Stimulated activated naive B cell treated with anti-CD40 and anti-IgM and Interleukin-4, amounts not matched to agents 10 μg/mL and 1 μg/mL and 100 μg/mL, for 72 hours (primary cell): ENCODE measurements at regions not wholly inside any gene's neighbourhood (a gene's known extent, or its start where the extent isn't known, plus 50 kb on each side); places are given as distances from the start of the nearest gene placed in this dataset.

ENCODE experiments used
- ATAC-seq, 2 donors: fragments of 150-1000 bp; cut with Tn5 transposase; replicated peaks; 2 replicates each; pipeline ENCODE4 v1.10.0; 2021; ENCODE audit warnings: moderate library complexity in 1 of 2
- DNase-seq: peaks from one replicate; pipeline ENCODE4 v3.0.0; 2021
- H3K27ac Mint-ChIP-seq: one replicate; pipeline ENCODE4 v1.8.0; 2022; ENCODE audit warnings: mild to moderate bottlenecking, mixed read lengths
- H3K27me3 Mint-ChIP-seq, 2 donors: one replicate each; pipeline ENCODE4 v1.8.0; 2022; ENCODE audit warnings: mixed read lengths in 2 of 2
- H3K36me3 Mint-ChIP-seq, 2 donors: one replicate each; pipeline ENCODE4 v1.8.0; 2022; ENCODE audit warnings: mixed read lengths in 2 of 2, mild to moderate bottlenecking in 1 of 2
- H3K4me1 Mint-ChIP-seq, 2 donors: one replicate each; pipeline ENCODE4 v1.8.0; 2022; ENCODE audit warnings: mixed read lengths in 2 of 2, mild to moderate bottlenecking in 1 of 2
- H3K4me3 Mint-ChIP-seq, 2 donors: one replicate each; pipeline ENCODE4 v1.8.0; 2022; ENCODE audit warnings: mild to moderate bottlenecking in 2 of 2, mixed read lengths in 2 of 2, moderate library complexity in 1 of 2
- H3K9me3 Mint-ChIP-seq, 2 donors: one replicate each; pipeline ENCODE4 v1.8.0; 2022; ENCODE audit warnings: mixed read lengths in 2 of 2, mild to moderate bottlenecking in 1 of 2

GRCh38 chr7:91657483-91658071 lies 222.9 kb downstream of the MTERF1 start:
- DNase-seq, result no peak
- H3K4me3 Mint-ChIP-seq, result no peak overlapping the region
- H3K9me3 Mint-ChIP-seq, result no peaks in the 10 kb centered on the region
- no peaks in the 10 kb centered on the region for H3K4me1 Mint-ChIP-seq
- no peaks in the 10 kb centered on the region for H3K27me3 Mint-ChIP-seq
- H3K27ac Mint-ChIP-seq, result no peak overlapping the region
- no peaks in the 10 kb centered on the region for H3K36me3 Mint-ChIP-seq
- ATAC-seq, result no peak

- H3K27me3 Mint-ChIP-seq, result no peaks in the 10 kb centered on the region
- no peaks in the 10 kb centered on the region for H3K9me3 Mint-ChIP-seq
- DNase-seq (no peak), ATAC-seq (no peak)
- H3K4me3 Mint-ChIP-seq, result no peak overlapping the region
- no peaks in the 10 kb centered on the region for H3K36me3 Mint-ChIP-seq
- H3K27ac Mint-ChIP-seq, result no peak overlapping the region
- no peaks in the 10 kb centered on the region for H3K4me1 Mint-ChIP-seq
Measured at GRCh38 chr7:91659096-91659495, 221.4 kb downstream of the MTERF1 start.

- Mint-ChIP-seq H3K9me3 (no peaks in the 10 kb centered on the region), H3K27ac (no peak overlapping the region), H3K4me1 (no peaks in the 10 kb centered on the region), H3K4me3 (no peak overlapping the region), H3K27me3 (no peaks in the 10 kb centered on the region), H3K36me3 (no peaks in the 10 kb centered on the region)
- ATAC-seq (peak; percentile 39 to 44), DNase-seq (no peak)
Measured at GRCh38 chr7:91660734-91661356, 219.7 kb downstream of the MTERF1 start.

DNA sequence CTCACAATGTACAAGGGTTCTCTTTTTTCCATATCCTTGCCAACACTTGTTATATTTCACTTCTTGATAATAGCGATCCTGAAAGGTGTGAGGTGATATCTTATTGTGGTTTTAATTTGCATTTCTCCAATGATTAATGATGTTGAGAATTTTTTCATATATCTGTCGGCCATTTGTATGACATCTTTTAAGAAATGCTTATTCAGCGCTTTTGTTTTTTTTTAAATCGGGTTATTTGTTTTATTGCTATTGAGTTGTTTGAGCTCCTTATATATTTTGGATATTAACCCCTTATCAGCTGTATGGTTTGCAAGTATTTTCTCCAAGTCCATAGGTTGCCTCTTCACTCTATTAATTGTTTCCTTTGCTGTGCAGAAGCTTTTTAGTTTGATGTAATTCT lies 218.8 kb downstream of the MTERF1 start:
- Mint-ChIP-seq H3K4me1 (no peaks in the 10 kb centered on the region), H3K27ac (no peak overlapping the region), H3K36me3 (no peaks in the 10 kb centered on the region), H3K9me3 (no peaks in the 10 kb centered on the region), H3K27me3 (peaks cover 0 to 3% of the 10 kb centered on the region in 2 donors), H3K4me3 (no peak overlapping the region)
- ATAC-seq, result no peak
- DNase-seq, result no peak

DNA sequence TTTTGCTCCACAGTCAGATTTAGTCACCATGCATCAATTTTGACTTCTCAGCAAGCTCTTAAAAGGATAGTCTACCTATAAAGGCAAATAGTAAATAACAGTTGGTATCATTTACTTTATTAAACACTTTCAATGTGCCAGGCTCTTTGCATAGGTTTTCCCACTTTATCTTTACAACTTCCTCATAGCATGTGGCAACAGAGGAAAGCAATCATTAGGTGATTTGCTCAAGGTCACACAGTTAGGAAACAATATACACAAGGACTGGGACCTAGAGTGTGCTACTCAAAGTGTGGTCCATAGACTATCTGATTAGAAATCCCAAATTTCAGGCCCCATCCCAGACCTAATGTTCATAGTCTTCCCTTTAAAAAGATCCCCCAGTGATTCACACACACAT lies 212.3 kb downstream of the MTERF1 start:
- Mint-ChIP-seq H3K4me1 (no peaks in the 10 kb centered on the region), H3K36me3 (no peaks in the 10 kb centered on the region), H3K4me3 (no peak overlapping the region), H3K27ac (no peak overlapping the region), H3K9me3 (no peaks in the 10 kb centered on the region), H3K27me3 (peaks cover 0 to 3% of the 10 kb centered on the region in 2 donors)
- no peak for ATAC-seq
- no peak for DNase-seq

DNA sequence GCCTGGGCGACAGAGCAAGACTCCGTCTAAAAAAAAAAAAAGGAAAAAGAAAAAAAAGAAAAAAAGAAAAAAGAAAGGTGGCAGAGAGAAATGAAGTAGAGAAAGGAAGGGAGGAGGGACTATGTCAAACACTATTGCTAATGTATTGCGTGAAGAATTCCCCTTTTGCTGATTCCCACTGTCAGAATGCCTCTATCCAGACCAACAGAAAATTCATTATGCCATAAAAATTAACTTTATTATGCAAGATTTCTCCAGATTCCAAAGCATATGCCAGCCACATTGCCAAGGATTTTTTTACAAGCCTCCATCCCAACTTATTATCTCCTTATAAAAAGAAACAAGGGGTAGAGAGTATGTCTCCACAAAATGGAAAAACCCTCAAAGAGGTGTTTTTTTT lies 209.3 kb downstream of the MTERF1 start:
- Mint-ChIP-seq H3K36me3 (no peaks in the 10 kb centered on the region), H3K9me3 (no peaks in the 10 kb centered on the region), H3K27ac (no peak overlapping the region), H3K4me1 (no peaks in the 10 kb centered on the region), H3K4me3 (no peak overlapping the region), H3K27me3 (peaks cover 0 to 3% of the 10 kb centered on the region in 2 donors)
- ATAC-seq (no peak), DNase-seq (no peak)

- ATAC-seq (no peak), DNase-seq (no peak)
- no peaks in the 10 kb centered on the region for H3K36me3 Mint-ChIP-seq
- H3K4me3 Mint-ChIP-seq, result no peak overlapping the region
- H3K27ac Mint-ChIP-seq, result no peak overlapping the region
- peaks cover 6 to 7% of the 10 kb centered on the region in 2 donors for H3K9me3 Mint-ChIP-seq
- H3K4me1 Mint-ChIP-seq, result no peaks in the 10 kb centered on the region
- no peaks in the 10 kb centered on the region for H3K27me3 Mint-ChIP-seq
Measured at GRCh38 chr7:91674470-91674869, 206.0 kb downstream of the MTERF1 start.

DNA sequence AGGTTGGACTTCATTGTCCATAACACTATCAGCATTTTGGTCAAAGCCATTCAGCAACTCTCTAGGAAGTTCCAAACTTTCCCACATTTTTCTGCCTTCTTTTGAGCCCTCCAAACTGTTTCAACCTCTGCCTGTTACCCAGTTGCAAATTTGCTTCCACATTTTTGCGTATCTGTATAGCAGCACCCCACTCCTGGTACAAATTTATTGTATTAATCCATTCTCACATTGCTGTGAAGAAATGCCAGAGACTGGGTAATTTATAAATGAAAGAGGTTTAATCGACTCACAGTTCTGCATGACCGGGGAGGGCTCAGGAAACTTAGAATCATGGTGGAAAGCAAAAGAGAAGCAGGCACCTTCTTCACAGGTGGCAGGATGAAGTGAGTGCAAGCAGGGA lies 198.8 kb downstream of the MTERF1 start:
- peaks cover 3 to 5% of the 10 kb centered on the region in 2 donors for H3K36me3 Mint-ChIP-seq
- no peak for DNase-seq

GRCh38 chr7:91683823-91684222 lies 196.7 kb downstream of the MTERF1 start:
- H3K36me3 Mint-ChIP-seq, result peaks cover 3 to 5% of the 10 kb centered on the region in 2 donors
- H3K4me3 Mint-ChIP-seq, result no peak overlapping the region
- DNase-seq (no peak), ATAC-seq (no peak)
- peaks cover 19 to 27% of the 10 kb centered on the region in 2 donors for H3K9me3 Mint-ChIP-seq
- no peaks in the 10 kb centered on the region for H3K4me1 Mint-ChIP-seq
- H3K27ac Mint-ChIP-seq, result no peak overlapping the region
- no peaks in the 10 kb centered on the region for H3K27me3 Mint-ChIP-seq

More for the DNA sequence above, 198.8 kb downstream of the MTERF1 start:
- H3K27ac Mint-ChIP-seq, result no peak overlapping the region
- no peaks in the 10 kb centered on the region for H3K4me1 Mint-ChIP-seq
- H3K4me3 Mint-ChIP-seq, result no peak overlapping the region
- ATAC-seq, result no peak
- peaks cover 19 to 28% of the 10 kb centered on the region in 2 donors for H3K9me3 Mint-ChIP-seq
- no peaks in the 10 kb centered on the region for H3K27me3 Mint-ChIP-seq

DNA sequence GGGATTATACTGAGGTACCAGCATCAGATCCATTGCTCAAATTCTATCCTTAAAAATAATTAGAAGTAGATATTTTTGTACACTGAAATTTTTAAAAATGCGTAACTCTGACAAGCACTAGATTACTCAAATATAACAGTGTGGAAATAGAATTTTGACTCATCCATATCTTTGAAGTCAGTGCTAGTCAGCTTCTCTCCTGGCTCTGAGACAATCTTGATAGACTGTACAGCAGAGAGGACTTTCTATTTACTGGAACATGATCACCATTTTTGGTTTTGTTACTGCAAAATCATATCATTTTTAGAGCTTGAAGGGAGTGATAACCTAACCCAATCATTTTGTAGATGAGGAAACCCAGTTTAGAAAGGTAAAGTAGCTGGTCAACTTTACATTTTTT lies 195.0 kb downstream of the MTERF1 start:
- no peak for DNase-seq
- H3K27me3 Mint-ChIP-seq, result no peaks in the 10 kb centered on the region

DNA sequence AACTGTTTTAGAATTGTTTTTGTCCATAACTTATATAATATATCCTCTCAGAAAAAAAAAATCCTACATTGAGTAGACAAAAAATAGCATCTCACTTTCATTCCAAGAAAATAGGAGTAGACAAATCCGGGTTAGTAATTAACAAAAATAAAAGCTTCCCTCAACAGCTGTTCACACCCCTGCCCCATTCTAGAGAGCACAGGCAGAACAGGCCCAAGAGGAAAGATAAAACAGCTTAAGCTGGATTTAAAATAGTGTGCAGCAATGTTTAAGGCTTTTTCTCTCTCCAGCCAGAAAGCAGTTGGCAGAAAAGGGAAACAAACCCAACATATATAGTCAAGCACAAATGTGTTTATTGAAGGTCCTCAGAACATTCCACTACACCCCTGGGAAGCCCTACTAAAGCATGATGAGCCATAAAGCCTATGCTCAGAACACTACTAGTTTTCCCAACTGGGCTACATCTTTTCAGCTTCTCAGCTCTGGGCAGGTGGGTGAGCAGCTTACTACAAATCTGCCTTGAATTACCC lies 189.9 kb downstream of the MTERF1 start:
- no peaks in the 10 kb centered on the region for H3K36me3 Mint-ChIP-seq
- H3K9me3 Mint-ChIP-seq, result peaks cover 0 to 2% of the 10 kb centered on the region in 2 donors
- H3K4me1 Mint-ChIP-seq, result no peaks in the 10 kb centered on the region
- H3K27me3 Mint-ChIP-seq, result no peaks in the 10 kb centered on the region
- no peak for DNase-seq
- H3K27ac Mint-ChIP-seq, result no peak overlapping the region
- ATAC-seq, result no peak
- no peak overlapping the region for H3K4me3 Mint-ChIP-seq

More for the DNA sequence above, 195.0 kb downstream of the MTERF1 start:
- ATAC-seq, result no peak
- Mint-ChIP-seq H3K36me3 (peaks cover 3 to 5% of the 10 kb centered on the region in 2 donors), H3K27ac (no peak overlapping the region), H3K9me3 (peaks cover 9 to 11% of the 10 kb centered on the region in 2 donors), H3K4me3 (no peak overlapping the region), H3K4me1 (no peaks in the 10 kb centered on the region)

DNA sequence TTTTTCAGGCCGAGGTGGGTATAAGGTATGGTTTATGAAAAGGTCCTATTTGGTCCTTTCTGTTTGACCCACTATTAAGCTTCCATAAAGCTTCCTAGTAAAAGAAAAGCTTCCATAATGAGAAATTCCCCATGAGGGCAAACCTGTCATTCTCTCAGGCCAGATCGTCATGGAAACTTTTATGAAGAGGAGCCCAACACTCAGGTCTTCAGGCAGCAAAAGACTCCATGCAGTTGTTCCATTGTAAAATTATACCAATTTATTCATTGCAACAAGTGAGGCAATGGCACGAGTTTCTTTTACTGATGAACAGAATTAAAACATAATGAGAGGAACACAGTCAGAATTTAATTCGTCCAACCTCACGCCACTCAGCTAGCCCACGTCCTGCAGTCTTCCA lies 188.6 kb downstream of the MTERF1 start:
- Mint-ChIP-seq H3K4me1 (no peaks in the 10 kb centered on the region), H3K36me3 (no peaks in the 10 kb centered on the region), H3K9me3 (peaks cover 0 to 2% of the 10 kb centered on the region in 2 donors), H3K27me3 (no peaks in the 10 kb centered on the region), H3K27ac (no peak overlapping the region), H3K4me3 (no peak overlapping the region)
- DNase-seq (no peak), ATAC-seq (no peak)

DNA sequence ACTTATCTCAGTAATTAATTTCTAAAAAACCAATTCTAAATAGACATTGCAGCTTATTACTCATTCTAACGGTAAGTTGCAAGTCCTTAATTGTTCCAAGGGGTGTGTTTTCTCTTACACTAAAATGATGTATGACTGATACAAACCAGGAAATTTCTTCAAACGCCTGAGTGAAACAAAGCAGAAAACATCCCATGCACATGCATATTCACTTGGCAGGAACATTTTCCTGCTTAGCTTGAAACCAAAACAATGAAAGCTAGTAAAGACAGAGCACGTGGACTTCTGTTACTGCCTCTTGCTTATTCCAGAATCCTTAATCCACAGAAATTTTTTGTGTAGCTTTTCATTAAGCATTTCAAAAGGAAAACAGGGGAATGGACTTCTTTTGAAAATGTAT lies 187.7 kb downstream of the MTERF1 start:
- H3K4me1 Mint-ChIP-seq, result no peaks in the 10 kb centered on the region
- no peak for ATAC-seq
- no peak for DNase-seq
- no peak overlapping the region for H3K4me3 Mint-ChIP-seq
- no peak overlapping the region for H3K27ac Mint-ChIP-seq
- peaks cover 0 to under 1% of the 10 kb centered on the region in 2 donors for H3K9me3 Mint-ChIP-seq
- H3K36me3 Mint-ChIP-seq, result no peaks in the 10 kb centered on the region
- no peaks in the 10 kb centered on the region for H3K27me3 Mint-ChIP-seq

- ATAC-seq (no peak), DNase-seq (no peak)
Measured at GRCh38 chr7:91694351-91694841, 186.1 kb downstream of the MTERF1 start.

DNA sequence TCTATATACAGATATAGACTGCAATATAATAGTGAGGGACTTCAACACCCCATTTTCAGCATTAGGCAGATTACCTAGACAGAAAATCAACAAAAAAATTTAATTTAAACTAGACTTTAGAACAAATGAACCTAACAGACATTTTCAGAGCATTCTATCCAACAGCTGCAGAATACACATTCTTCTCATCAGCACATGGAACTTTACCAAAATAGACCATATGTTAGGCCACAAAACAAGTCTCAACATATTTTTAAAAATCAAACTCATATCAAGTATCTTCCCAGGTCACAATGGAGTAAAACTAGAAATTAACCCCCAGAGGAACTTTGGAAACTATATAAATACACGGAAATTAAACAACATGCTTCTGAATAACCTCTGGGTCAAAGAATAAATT lies 169.6 kb downstream of the MTERF1 start:
- Mint-ChIP-seq H3K27ac (no peak overlapping the region), H3K27me3 (no peaks in the 10 kb centered on the region), H3K4me3 (no peak overlapping the region), H3K4me1 (no peaks in the 10 kb centered on the region), H3K36me3 (peaks cover 0 to 3% of the 10 kb centered on the region in 2 donors), H3K9me3 (peaks cover 20 to 32% of the 10 kb centered on the region in 2 donors)
- no peak for ATAC-seq
- DNase-seq, result no peak

More at GRCh38 chr7:91694351-91694841, 186.1 kb downstream of the MTERF1 start:
- Mint-ChIP-seq H3K27me3 (no peaks in the 10 kb centered on the region), H3K4me1 (no peaks in the 10 kb centered on the region), H3K4me3 (no peak overlapping the region), H3K9me3 (peaks cover 0 to 7% of the 10 kb centered on the region in 2 donors), H3K36me3 (no peaks in the 10 kb centered on the region), H3K27ac (no peak overlapping the region)
